GM19035 (cell line): ENCODE measurements at regions not wholly inside any gene's neighbourhood (a gene's known extent, or its start where the extent isn't known, plus 50 kb on each side); places are given as distances from the start of the nearest gene placed in this dataset.

Experiments
- ATAC-seq: cut with Tn5 transposase; IDR thresholded peaks from one replicate; pipeline ENCODE4 v1.9.1; 2021; ENCODE audit not compliant: unreplicated experiment

- ATAC-seq = no peak
Observed at GRCh38 chr6:37105148-37106050, 64.6 kb upstream of the PIM1 start.

GRCh38 chr6:37106051-37106363 is 63.9 kb upstream of the PIM1 start:
- ATAC-seq = no peak

GRCh38 chr6:37106554-37106953 is 63.4 kb upstream of the PIM1 start:
- ATAC-seq = no peak

- ATAC-seq = no peak
Observed at GRCh38 chr6:37106982-37107491, 62.9 kb upstream of the PIM1 start.

- no peak for ATAC-seq
Observed at GRCh38 chr6:37109714-37110499, 60.0 kb upstream of the PIM1 start.

- ATAC-seq = no peak
Observed at GRCh38 chr6:37110500-37111461, 59.2 kb upstream of the PIM1 start.

GRCh38 chr6:37113976-37114375 is 56.0 kb upstream of the PIM1 start:
- ATAC-seq = no peak

GRCh38 chr6:37114612-37115011 is 55.3 kb upstream of the PIM1 start:
- no peak for ATAC-seq

GRCh38 chr6:37115236-37115895 is 54.6 kb upstream of the PIM1 start:
- ATAC-seq = no peak

- ATAC-seq = no peak
Observed at GRCh38 chr6:37116326-37116725, 53.6 kb upstream of the PIM1 start.

- ATAC-seq = no peak
Observed at GRCh38 chr6:37119387-37119886, 50.5 kb upstream of the PIM1 start.
